Endothelial cell of umbilical vein (primary cell): ENCODE measurements at regions not wholly inside any gene's neighbourhood (a gene's known extent, or its start where the extent isn't known, plus 50 kb on each side); places are given as distances from the start of the nearest gene placed in this dataset.

Experiments used
- BruUV-seq: library from RNA; stranded (reverse); fragments of 400-500 nt; replicated peaks from 2 replicates; lab custom pipeline; 2021; lab: Mats Ljungman, UMichigan
- CTCF ChIA-PET: fragments of 300-600, 350-600 bp; sonication (Branson Sonifier 250); formaldehyde crosslinking; loops from one replicate; lab custom pipeline; 2021; ENCODE audit warnings: antibody characterized with exemption, inconsistent platforms; lab: Charles Lee
- POLR2A ChIA-PET: fragments of 300-600, 350-600 bp; sonication (Branson Sonifier 250); formaldehyde crosslinking; loops from one replicate; lab custom pipeline; 2021; ENCODE audit warnings: antibody characterized with exemption, inconsistent platforms; lab: Charles Lee
- DNase-seq: peaks from one replicate; pipeline ENCODE4 v3.0.0-alpha.2; 2011; ENCODE audit warnings: low read depth, low spot score
- FAIRE-seq: peaks from 2 replicates; lab custom pipeline; 2011; peaks lifted over from hg19 to GRCh38; lab: Jason Lieb, UNC
- H2AFZ ChIP-seq: 2 replicates; pipeline ENCODE4 v1.6.0; 2012; ENCODE audit warnings: low read depth, low read length, control low read depth, inconsistent platforms
- H3K27ac ChIP-seq: 2 replicates; pipeline ENCODE4 v1.5.1; 2011; ENCODE audit warnings: low read depth, mild to moderate bottlenecking, control low read depth, low read length, moderate library complexity; ENCODE audit not compliant: insufficient read depth
- H3K27me3 ChIP-seq, 2 experiments: 2 replicates each; pipeline versions ENCODE4 v1.6.0 to v1.6.1; 2011; ENCODE audit warnings: low read length in 2 of 2, mixed read lengths in 1 of 2; ENCODE audit not compliant: control insufficient read depth in 2 of 2, insufficient read depth in 2 of 2
- H3K36me3 ChIP-seq, 2 experiments: 2 replicates in 1 of 2; 3 replicates in 1 of 2; pipeline ENCODE4 v1.5.1; 2011; ENCODE audit warnings: low read length in 2 of 2, mild to moderate bottlenecking in 1 of 2, moderate library complexity in 1 of 2; ENCODE audit not compliant: control insufficient read depth in 2 of 2, insufficient read depth in 2 of 2; ENCODE audit errors: extremely low read depth in 1 of 2
- H3K4me1 ChIP-seq: 3 replicates; pipeline ENCODE4 v1.5.1; 2011; ENCODE audit warnings: mild to moderate bottlenecking, low read length; ENCODE audit not compliant: control insufficient read depth, insufficient read depth; ENCODE audit errors: extremely low read depth
- H3K4me2 ChIP-seq: 2 replicates; pipeline ENCODE4 v1.6.1; 2011; ENCODE audit warnings: low read length, control low read depth, mixed read lengths; ENCODE audit not compliant: insufficient read depth
- H3K4me3 ChIP-seq, 3 experiments: fragments of 200-600 bp in 1 of 3; sonication (generic), shearing (Covaris generic) in 1 of 3; replicated peaks in 1 of 3; 2 replicates each; pipeline ENCODE4 v1.5.1; 2011 to 2016; ENCODE audit warnings: control low read depth in 3 of 3, low read length in 3 of 3, mild to moderate bottlenecking in 2 of 3, inconsistent platforms in 1 of 3, low read depth in 1 of 3, moderate library complexity in 1 of 3; ENCODE audit not compliant: insufficient read depth in 1 of 3
- H3K79me2 ChIP-seq: 2 replicates; pipeline ENCODE4 v1.6.0; 2012; ENCODE audit warnings: low read length, inconsistent platforms; ENCODE audit not compliant: control insufficient read depth, insufficient read depth
- H3K9ac ChIP-seq: replicated peaks from 2 replicates; pipeline ENCODE3; 2011; ENCODE audit warnings: low read length, control low read depth; ENCODE audit not compliant: insufficient read depth; ENCODE audit errors: extremely low read depth
- H3K9me1 ChIP-seq: replicated peaks from 3 replicates; pipeline ENCODE4 v1.6.0; 2011; ENCODE audit warnings: mild to moderate bottlenecking, low read length; ENCODE audit not compliant: control insufficient read depth, insufficient read depth; ENCODE audit errors: extremely low read depth
- H3K9me3 ChIP-seq: replicated peaks from 2 replicates; pipeline ENCODE4 v1.5.1; 2012; ENCODE audit warnings: low read length, inconsistent platforms; ENCODE audit not compliant: control insufficient read depth, insufficient read depth
- H4K20me1 ChIP-seq: replicated peaks from 2 replicates; pipeline ENCODE3; 2011; ENCODE audit warnings: mild to moderate bottlenecking, low read length; ENCODE audit not compliant: control insufficient read depth, insufficient read depth; ENCODE audit errors: extremely low read depth
- FOS ChIP-seq: IDR thresholded peaks from 2 replicates; pipeline ENCODE4 v1.6.1; 2011; ENCODE audit warnings: mild to moderate bottlenecking, low read length, moderate library complexity, borderline replicate concordance; ENCODE audit not compliant: insufficient read depth
- GATA2 ChIP-seq: IDR thresholded peaks from 2 replicates; pipeline ENCODE4 v1.7.0; 2011; ENCODE audit warnings: low read depth, mild to moderate bottlenecking, moderate library complexity, mixed read lengths, low read length; ENCODE audit not compliant: insufficient read length, insufficient read depth
- POLR2AphosphoS5 ChIP-seq: IDR thresholded peaks from 2 replicates; pipeline ENCODE4 v1.6.1; 2012; ENCODE audit warnings: low read depth, mild to moderate bottlenecking, control low read depth, low read length, moderate library complexity; ENCODE audit not compliant: insufficient read depth
- dilution Hi-C: fragments of 300-500 bp; cut with MboI; formaldehyde crosslinking; loops from one replicate; pipeline ENCODE4 v1.15.0; 2019; ENCODE audit warnings: low sequenced_read_pairs; ENCODE audit not compliant: extremely low pct_ligation_motif_present
- intact Hi-C: fragments of 100-400 bp; cut with micrococcal nuclease; formaldehyde crosslinking; loops from one replicate; pipeline ENCODE4 v1.10.0; 2022
- TF ChIP-seq, protein P1 (sequence below), 2 donors: IDR thresholded peaks; 1 replicate in 1 of 2; 2 replicates in 1 of 2; pipeline ENCODE4 v1.5.1; 2011; ENCODE audit warnings: low read length in 2 of 2, mild to moderate bottlenecking in 2 of 2, moderate library complexity in 2 of 2, control low read depth in 1 of 2, inconsistent platforms in 1 of 2, low read depth in 1 of 2; ENCODE audit not compliant: insufficient read depth in 1 of 2; ENCODE audit errors: extremely low read depth in 1 of 2

DNA sequence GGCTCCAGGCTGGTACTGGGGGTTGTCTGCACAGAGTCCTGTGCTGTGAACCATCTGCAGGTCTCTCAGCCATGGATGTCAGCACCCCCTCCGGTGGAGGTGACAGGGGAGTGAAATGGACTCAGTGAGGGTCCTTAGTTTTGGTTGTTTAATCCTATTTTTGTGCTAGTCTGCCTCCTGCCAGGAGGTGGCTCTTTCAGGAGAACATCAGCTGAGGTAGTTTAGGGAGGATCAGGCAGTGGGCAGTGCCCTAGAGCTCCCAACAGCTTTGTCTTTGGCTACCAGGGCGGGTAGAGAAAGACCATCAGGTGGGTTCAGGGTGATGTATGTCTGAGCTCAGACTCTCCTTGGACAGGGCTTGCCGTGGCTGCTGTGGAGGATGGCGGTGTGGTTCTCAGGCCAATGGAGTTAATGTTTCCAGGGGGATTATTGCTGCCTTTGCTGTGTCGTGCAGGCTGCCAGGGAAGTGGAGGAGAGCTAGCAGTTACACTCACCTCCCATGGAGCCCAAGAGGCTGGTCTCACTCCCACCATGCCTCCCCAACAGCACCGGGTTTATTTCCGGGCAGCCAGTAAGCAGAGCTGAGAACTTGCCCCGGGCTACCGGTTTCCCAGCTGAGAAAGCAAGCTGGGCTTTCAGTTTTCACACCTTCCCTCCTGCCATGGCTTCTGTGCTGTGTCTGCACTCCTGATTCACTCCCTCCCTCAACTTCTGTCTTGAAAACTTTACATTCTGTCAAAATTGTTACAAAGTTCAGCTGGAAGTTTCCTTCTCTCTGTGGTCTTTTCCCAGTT, 563.4 kb downstream of the XIRP2 start:
- FAIRE-seq (no peak), DNase-seq (no peak)
- H3K9ac ChIP-seq, result no peak overlapping the region
- H3K4me1 ChIP-seq, result no peaks in the 10 kb centered on the region
- H4K20me1 ChIP-seq, result no peaks in the 10 kb centered on the region
- H3K4me3 ChIP-seq, result no peak overlapping the region
- no peak overlapping the region for H3K4me2 ChIP-seq
- TF ChIP-seq POLR2AphosphoS5 (no peak), GATA2 (no peak), FOS (no peak)
- TF ChIP-seq, protein P1, sequence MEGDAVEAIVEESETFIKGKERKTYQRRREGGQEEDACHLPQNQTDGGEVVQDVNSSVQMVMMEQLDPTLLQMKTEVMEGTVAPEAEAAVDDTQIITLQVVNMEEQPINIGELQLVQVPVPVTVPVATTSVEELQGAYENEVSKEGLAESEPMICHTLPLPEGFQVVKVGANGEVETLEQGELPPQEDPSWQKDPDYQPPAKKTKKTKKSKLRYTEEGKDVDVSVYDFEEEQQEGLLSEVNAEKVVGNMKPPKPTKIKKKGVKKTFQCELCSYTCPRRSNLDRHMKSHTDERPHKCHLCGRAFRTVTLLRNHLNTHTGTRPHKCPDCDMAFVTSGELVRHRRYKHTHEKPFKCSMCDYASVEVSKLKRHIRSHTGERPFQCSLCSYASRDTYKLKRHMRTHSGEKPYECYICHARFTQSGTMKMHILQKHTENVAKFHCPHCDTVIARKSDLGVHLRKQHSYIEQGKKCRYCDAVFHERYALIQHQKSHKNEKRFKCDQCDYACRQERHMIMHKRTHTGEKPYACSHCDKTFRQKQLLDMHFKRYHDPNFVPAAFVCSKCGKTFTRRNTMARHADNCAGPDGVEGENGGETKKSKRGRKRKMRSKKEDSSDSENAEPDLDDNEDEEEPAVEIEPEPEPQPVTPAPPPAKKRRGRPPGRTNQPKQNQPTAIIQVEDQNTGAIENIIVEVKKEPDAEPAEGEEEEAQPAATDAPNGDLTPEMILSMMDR (IDR thresholded peaks at IDR 0.05; ENCODE audit: extremely low read depth in 1 of 2, insufficient read depth in 1 of 2, low read depth in 1 of 2, low read length in 2 of 2), result no peak
- dilution Hi-C loops, result no loop called here
- H3K36me3 ChIP-seq, result no peaks in the 10 kb centered on the region
- H3K27me3 ChIP-seq, result no peaks in the 10 kb centered on the region
- H3K27ac ChIP-seq, result no peak overlapping the region
- no peaks in the 10 kb centered on the region for H3K79me2 ChIP-seq
- H3K9me1 ChIP-seq, result no peaks in the 10 kb centered on the region
- H3K9me3 ChIP-seq, result no peaks in the 10 kb centered on the region
- ChIA-PET CTCF (interaction anchor here (0.8 to 1.0 kb wide), 2 partner anchors 11 to 83 kb away, joined by 3 to 5 read pairs; no protein-coding TSS in a partner anchor), POLR2A (no interaction called here)
- intact Hi-C loops, result no loop called here
- H2AFZ ChIP-seq, result no peak overlapping the region
- BruUV-seq, result no TSS peak
